ENCODE measurements at regions not wholly inside any gene's neighbourhood (a gene's known extent, or its start where the extent isn't known, plus 50 kb on each side); places are given as distances from the start of the nearest gene placed in this dataset.

DNA sequence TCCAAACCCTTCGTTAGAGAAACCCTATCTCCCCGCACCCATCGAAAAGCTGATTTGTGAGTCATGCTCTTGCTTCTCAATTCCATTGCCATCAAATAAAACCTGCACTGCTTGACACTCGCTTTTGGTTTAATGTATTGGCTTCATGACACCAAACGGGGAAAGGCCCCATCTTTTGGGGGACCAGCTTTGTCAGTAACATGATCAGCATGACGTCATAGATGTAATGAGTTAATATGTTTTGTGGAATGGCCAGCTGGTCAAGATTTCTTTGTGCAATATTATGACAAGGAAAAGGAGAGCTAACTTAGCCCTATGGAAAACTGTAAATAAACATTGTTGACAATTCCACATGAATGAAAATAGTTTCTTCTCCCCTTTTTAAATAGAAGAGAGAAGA, 1260.5 kb upstream of the CELF2 start:
- DNase-seq = no peak

DNA sequence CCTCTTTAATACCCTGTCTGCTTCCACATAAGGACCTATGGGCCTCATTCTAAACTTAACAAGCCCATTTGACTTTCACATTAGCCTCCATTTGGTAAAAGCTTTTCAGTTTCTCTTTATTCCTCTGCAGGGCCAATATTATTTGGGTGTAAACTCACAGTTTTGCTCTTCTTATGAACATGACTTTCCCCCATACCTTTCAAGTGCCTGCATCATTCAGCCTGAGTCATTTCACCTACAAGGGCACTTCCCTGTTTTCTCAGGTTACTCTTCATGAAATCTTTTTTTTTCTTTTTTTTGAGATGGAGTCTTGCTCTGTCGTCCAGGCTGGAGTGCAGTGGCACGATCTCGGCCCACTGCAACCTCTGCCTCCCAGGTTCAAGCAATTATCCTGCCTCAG, 1258.1 kb upstream of the CELF2 start:
- DNase-seq = no peak

DNA sequence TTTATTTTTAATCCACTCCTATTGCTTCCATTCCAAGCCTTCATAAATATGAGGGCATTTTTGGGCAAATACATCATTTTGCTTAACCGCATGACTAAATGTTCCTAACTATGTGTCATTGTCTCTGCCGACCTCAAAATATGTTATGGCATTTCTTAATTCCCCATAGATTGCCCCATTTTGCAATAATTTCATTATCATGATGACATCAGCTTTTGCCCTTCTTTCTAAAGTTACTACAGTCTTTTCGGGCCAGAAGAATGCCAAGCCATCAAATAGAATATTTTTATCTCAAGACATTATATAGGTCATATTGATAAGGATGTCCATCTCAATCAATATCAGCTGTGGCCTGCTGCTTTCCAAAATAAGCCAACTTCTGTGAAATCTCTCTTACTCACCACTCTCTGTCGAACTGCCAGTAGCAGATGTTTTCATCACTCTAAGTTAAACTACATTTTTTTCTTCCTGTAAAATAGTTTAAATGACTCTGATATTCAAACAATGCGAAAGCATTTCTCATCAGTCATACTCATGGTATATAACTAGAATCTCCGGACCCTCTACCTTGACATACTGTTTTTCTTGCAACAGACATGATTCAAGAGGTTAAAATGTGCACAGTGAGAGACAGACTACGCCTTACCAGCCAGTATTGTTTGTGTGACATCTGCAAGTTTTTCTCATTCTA, 1254.6 kb upstream of the CELF2 start:
- DNase-seq = no peak

DNA sequence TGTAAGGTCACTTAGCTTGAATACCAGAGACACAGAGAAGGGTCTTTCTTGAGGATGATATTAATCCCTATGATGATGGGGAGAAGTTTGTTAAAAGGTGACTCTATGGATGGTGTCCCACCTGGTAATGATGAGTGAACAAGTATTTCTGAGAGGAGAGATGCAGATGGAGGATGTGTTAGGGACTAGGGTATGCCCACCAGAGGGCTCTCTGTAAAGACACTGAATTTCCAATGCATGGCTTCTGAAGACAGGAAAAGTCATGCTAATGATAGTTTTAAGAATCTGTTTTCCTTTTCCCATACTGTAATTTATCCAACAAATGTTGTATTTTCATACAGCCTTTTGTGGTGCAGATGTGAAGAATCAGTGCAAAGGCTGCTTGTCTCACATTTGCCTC, 1250.9 kb upstream of the CELF2 start:
- DNase-seq = no peak

DNA sequence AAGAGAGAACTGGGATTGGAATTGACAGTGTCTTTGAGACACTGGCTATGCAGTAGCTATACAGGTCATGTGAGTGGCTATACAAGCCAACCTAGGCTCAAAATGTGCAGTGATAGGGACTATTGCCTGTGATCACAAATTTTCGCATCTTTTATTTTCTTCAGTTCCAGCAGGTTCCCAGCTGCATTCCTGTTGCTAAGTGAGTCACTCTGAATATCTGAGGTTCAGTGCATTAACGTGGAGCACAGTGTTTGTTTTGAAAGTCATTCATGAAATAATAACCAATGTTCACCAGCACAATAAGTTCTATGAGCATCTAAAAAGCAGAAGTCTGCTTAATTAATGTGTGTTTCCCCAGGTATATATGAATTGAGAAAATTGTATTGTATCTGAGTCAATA, 1236.0 kb upstream of the CELF2 start:
- DNase-seq = no peak

DNA sequence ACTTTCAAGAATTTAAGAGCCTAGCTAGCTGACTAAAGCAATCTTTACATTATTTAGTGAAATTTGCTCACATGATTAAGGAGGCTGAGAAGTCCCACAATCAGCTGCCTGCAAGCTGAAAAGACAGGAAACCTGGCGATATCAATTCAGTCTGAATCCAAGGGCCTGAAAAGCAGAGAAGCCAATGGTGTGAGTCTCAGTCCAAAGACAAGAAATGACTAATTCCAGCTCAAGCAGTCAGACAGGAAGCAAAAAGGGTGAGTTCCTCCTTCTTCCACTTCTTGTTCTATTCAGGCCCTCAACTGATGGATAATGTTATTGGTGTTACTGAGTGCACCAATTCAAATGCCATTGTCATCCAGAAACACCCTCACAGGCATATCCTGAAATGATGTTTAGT, 1231.6 kb upstream of the CELF2 start:
- no peak for DNase-seq

DNA sequence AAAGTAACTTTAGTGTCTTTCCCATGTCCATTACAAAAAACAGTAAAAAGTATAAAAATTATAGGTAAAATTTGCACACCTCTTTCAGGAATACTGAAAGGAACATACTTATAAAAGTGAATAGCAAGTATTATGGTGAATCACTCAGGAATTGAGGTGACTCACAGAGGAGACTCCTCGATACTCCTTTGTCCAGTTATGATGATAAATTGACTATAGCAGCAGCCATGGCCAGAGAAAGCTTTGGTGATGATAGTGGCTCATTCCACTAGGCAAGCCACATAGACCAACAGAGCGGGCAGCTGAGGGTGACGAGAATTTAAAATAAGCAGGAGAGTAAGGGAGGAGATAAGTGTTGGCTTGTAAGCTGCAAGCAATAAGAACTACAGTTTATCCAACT, 1231.1 kb upstream of the CELF2 start:
- DNase-seq = no peak

DNA sequence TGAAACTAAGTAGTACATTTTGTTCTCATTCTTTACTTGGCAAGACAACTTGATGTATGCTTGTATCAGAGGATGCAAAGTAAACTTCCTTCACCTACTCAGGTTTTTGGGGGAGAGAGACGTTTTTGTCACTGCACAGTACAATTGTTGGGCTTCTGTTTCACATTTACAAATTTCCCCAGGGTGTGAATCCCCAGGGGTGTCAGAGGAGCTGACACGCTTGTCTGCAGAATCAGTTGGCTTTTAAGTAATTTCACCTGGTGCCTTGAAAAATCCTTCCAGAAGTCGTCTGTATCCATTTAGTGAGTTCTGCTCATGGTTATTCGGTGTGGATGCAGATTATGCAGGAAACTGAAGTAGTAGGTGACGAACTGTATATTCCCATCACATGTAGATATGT, 1227.7 kb upstream of the CELF2 start:
- DNase-seq = no peak

DNA sequence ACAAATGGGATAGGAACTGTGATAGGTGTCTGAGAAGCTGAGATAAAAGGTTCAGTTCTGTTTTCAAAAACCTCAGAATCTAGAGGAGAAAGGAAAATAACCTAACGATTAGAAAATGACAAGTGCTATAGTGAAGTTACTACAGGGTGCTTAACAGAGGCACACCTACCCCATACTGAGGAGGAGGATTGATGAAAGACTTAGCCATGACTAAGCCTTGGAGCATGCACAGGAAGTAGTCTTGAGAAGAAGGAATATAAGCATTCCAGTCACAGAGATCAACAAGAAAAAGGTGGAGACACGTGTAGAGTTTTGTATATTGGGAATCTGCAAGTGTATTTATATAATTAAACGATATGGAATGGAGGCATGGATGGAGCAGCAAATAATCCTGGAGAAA, 1225.5 kb upstream of the CELF2 start:
- DNase-seq = no peak

DNA sequence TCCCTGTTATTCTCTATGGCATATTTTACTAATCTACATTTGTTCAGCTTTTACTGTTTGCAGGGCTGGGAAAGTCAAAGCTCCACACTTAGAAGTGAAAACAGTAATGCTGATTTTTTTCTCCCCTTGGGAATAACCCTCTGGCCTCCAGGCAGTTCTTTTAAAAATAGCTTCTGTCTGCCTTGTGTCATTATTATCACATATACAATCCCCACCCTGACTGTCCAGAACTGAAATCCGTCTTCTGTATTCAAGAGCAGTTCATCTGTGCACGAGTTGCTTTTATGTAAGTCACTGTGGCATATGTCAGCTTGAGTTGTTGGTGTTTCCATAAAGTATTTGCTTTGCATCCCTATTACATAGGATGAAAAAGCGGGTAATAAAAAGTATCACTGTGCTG, 1221.1 kb upstream of the CELF2 start:
- DNase-seq = no peak

DNA sequence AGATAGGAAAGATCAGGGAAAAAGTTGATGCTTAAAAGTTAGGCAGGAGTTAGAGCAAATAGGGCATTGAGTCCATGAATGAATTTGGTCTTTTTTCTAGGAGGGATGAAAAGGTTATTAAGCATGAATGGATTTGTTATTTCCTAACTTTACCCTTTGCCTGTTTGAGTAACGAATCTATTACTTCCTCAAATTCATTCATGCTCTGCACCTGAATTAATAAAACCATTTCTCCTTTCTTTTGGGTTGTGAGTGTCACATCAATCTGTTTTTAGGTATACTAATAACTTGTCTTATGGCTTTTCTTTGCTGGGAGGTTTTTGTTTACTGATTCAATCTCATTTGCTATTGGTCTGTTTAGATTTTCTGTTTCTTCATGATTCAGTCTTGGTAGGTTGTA, 1217.7 kb upstream of the CELF2 start:
- no peak for DNase-seq

DNA sequence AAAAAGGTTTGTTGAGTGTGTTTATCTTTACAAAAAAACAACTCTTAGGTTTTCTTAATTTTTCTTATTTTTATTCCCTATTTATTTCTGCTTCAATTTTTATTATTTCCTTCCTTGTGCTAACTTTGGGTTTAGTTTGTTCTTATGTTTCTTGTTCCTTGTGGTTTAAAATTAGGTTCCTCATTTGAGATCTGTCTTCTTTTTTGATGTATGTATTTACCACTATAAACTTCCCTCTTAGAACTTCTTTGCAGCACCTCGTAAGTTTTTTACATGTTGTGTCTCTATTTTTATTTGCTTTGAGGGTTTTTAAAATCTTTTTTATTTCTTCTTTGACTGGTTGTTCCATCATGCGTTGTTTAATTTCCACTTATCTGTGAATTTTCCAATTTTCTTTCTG, 1217.1 kb upstream of the CELF2 start:
- no peak for DNase-seq

DNA sequence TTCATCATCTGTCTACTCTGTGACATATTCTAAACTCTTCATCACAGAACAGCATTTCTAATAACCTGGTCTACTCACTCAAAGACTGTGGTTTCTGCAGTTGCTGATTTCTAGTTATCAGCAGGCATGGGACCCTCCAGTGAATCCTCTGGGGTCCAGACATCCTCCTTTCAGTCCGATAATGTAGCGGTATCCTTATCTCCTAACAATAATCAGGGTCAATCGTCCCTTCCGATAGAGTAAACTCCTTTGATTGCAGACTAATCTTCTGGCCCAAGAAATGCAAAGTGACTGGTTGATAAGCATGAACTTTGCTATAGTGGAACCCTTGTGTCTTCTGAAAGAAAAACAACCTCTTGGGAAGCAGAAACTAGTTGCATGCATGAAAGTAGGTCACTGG, 1209.8 kb upstream of the CELF2 start:
- no peak for DNase-seq

DNA sequence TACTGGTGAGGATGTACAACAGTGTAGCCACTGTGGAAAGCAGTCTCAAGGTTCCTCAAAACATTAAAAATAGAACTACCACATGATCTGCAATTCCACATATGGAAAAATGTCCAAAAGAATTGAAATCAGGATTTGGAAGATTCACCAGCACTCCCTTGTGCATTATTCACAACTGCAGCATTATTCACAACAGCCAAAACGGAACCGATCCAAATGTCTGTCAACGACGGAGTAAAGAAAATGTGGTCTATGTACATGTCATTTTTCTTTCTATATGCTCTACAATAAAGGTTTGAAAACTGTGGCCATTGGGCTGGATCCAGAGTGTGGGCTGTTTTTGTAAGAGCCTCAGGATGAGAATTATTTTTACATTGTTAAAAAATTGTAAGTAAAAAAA, 1206.1 kb upstream of the CELF2 start:
- DNase-seq = no peak

DNA sequence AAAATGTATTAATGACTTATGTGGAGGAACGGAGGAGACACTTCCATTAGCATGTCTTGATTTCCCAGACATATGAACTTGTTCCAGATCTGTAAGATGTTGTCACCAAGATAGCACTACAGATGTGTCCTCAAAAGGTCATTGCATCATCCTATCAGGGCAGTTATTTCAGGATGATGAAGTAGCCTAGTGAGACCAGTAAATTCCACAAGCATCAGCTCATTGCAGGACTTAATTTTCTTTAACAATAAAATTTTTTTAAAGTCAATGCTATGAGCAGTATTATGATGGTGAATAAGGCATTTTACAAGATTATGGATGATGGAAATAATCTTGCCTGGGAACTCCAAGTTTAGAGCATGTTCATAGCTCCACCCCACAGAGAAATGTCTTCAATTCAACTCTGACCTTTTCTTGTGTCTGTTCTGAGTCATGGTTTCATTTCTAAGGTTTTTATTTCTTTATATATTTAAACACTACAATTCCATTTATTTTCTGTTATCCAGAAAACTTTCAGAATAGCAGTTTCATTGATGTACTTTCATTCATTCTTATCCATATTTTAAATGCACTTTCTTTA, 1203.3 kb upstream of the CELF2 start:
- no peak for DNase-seq

DNA sequence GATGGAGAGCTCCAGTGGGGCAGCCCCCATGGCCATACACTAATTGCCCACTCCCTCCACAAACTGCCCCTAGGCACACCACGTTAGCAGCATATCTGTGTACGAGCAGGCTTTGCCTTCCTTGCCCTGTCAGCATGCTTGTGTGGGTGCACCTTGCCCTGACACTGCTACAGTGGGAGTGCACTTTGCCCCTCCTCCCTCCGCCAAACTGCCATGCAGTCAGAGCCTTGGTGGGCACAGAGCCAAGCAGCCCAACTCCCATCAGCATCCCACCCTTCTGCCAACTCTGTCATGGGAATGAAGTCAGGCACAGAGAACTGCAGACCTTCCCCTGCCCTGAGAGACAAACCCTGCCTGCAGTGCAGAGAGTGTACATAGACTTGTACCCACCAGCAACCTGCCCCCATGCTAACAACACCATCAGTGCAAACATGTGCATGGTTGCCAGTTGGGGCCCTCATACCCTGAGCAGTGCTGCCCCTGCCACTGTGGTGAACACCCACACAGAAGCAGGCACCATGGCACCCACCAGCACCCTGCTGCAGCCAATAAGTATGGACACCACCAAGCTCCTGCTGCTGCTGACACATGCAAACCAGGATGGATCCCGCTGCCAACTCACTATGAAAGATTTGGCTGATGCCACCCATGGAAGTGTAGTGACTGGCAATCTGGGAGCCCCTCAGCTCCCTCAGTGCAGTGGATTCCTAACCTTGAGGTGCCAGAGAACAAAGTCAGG, 1197.7 kb upstream of the CELF2 start:
- DNase-seq = no peak

DNA sequence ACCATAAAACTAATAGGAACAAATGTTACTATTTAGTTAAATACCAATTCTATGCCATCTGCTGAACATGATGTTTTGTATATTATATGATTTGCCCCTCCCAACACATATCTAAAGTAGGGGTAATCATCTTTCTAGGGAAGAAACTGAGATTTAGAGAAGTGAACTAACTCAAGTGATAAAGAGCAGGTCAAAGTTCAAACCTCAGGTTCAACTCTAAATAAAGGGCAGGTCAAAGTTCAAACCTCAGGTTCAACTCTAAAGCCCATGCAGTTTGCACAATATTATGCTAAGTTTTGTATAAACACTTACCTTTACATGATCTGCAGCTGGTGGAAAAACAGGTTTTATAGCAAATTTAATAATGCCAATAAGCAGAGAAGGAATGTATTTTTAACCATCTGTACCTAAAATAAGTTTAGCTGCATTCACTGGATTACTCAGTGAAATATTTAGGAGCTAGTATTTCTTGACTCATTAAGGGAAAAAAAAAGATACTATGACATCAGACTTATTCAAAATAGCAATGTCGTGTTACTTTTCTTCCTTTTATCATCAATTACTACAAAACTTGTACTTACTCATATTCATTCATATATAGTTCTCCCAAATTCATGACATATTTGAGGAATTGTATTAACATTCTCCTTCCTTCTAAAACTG, 1194.3 kb upstream of the CELF2 start:
- DNase-seq = no peak

DNA sequence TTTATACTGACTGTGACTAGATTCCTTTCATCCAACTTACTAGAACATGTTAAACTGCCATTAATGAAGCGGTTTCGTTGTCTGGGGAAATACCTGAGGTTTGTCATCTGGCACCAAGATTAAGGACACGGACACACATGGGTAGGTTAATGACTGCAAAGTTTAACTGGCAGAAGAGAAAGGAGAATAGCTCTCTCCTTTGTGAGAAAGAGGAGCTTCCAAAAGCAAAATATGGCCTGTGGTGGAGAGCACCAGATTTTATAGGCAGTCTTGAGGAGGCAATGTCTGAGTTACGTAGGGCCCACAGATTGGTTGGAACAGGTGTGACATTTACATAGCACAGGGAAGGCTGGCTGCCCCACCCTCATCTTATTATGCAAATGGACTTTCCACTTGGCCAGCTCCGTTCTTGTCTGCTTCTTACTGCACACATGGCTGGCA, 1193.0 kb upstream of the CELF2 start:
- DNase-seq = no peak

DNA sequence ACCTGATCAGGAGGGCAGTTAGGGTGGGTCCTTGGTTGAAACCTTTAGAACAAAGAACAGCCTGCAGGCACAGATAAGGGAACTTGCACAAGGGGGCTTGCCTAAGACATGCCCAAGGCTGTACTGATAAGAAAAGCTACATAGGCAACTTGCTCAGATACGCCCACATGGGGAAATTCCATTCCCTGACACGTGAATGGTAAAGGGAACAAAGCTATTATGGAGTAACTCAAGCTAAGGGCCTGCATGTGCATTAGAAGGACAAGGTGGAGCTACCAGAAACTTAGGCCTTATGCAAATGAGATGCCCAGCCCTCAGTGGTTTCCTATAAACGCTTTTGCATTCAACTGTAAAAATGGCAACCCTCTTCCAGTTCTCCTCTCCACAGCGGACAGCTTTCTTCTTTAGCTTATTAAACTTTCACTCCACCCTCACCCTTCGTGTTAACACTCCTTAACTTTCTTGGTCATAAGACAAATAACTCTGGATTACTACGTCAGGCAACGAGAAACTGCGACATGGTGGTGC, 1192.1 kb upstream of the CELF2 start:
- DNase-seq = no peak

DNA sequence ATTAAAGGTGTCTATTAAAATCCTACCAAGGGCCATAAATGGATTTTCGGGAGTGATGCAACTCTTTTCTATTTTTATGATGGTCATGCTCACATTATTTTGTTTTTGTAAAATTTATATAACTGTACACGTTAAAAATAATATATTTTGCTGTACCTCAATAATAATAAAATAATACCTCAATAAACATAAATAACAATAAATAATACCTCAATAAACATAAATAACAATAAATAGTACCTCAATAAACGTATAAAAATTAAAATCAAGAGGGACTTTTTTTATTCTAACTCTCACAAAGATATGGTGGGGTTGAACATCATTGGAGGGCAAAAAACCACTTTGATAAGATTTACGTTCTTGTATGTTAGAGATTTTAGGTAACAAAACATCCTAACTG, 1189.6 kb upstream of the CELF2 start:
- no peak for DNase-seq

DNA sequence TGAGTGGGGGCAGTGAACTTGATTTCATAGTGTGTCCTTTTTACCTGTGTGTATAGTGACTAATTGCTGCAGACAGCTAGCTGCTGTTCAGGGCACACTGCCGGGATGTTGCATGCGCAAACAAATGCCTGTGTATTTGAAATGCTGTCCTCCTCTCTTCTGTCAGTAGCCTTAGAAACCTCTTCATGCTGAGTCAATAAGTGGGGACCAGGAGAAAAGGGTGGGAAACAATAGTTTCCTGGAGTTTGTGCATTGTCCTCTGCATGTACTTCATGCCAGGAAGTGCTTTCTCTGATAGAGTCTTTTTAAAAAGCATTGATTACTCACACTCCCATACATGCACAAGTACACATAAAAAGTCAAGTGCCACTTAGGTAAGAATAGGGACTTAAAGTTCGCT, 1183.7 kb upstream of the CELF2 start:
- DNase-seq = no peak

DNA sequence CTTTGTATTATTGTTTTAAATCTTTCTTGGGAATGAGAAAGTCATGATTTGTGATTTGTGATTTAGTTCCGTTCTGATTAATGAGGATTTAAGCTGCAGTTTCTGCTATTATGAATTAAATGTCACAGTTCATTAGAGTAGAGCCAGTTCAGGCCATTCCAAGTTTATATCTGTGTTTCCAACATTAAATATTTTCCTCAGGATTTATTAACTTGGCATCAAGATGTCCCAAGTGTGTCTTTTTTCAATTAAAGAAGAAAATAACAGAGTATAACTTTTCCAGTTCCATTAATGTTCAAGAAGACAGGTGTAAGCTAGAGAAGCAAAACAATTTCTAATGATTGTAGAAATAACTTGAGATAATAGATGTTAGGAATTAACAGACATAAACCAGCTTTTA, 1183.2 kb upstream of the CELF2 start:
- DNase-seq = no peak

DNA sequence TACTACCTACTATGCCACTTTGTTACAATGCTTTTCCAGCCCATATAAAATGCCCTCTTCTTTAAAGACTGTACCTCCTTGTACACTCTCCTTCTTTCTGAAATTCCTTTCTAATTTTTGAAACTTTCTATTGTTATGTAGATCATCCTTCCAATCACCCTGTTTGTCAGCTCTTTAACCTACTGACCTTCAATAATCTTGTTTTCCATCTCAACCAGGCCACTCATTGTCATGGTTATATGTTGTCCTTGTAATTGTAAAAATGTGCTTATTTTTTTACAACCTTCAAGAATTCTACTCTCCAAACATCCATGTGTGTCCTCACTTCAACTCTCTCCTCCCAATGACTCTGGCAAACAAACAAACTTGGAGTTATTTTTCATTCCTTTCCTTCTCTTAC, 1172.6 kb upstream of the CELF2 start:
- no peak for DNase-seq

DNA sequence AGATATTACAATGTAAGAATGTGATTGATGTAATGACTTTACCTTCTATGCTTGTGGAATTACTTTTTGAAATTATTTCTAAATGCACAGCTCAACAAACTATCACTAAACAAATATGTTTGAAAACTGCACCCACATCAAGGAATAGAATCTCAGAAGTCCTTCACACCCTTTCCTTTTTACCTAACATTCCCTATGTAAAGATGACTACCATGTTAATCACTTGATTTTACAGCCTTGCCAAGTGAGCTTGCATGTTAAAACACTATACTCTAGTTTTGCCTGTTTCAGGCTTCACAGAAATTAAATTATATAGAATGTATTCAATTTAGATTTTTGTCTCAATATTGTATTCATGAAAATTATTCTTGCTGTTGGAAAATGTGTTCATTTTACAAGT, 1169.4 kb upstream of the CELF2 start:
- no peak for DNase-seq

All from CD4-positive, alpha-beta T cell treated with Interleukin-15 for 1 hour (primary cell).